Mesenchymal stem cell (in vitro differentiated cells and primary cell): ENCODE measurements at regions not wholly inside any gene's neighbourhood (a gene's known extent, or its start where the extent isn't known, plus 50 kb on each side); places are given as distances from the start of the nearest gene placed in this dataset.

Experiments used
- DNase-seq: peaks from one replicate; pipeline ENCODE4 v3.0.0-alpha.2; 2013
- H2AFZ ChIP-seq: one replicate; pipeline ENCODE4 v1.6.1; 2013; ENCODE audit warnings: low read depth, mild to moderate bottlenecking, control low read depth, inconsistent platforms, low read length, moderate library complexity
- H2AK5ac ChIP-seq: 2 replicates; pipeline ENCODE4 v1.6.1; 2013; ENCODE audit warnings: low read length, moderate library complexity, mild to moderate bottlenecking, inconsistent platforms; ENCODE audit not compliant: severe bottlenecking
- H2BK120ac ChIP-seq: one replicate; pipeline ENCODE4 v1.6.1; 2013; ENCODE audit warnings: low read depth, mild to moderate bottlenecking, inconsistent platforms, low read length, moderate library complexity
- H2BK12ac ChIP-seq, 2 experiments: one replicate each; pipeline ENCODE4 v1.6.1; 2013; ENCODE audit warnings: inconsistent platforms in 2 of 2, low read length in 2 of 2, mild to moderate bottlenecking in 2 of 2, moderate library complexity in 2 of 2, control low read depth in 1 of 2
- H2BK15ac ChIP-seq: one replicate; pipeline ENCODE4 v1.6.1; 2013; ENCODE audit warnings: mild to moderate bottlenecking, low read depth, inconsistent platforms; ENCODE audit not compliant: poor library complexity, severe bottlenecking
- H2BK5ac ChIP-seq: 2 replicates; pipeline ENCODE4 v1.6.1; 2013; ENCODE audit warnings: low read depth, mild to moderate bottlenecking, low read length, control low read depth, inconsistent platforms; ENCODE audit not compliant: poor library complexity, severe bottlenecking
- H3K14ac ChIP-seq, 2 experiments: one replicate each; pipeline ENCODE4 v1.6.1; 2013; ENCODE audit warnings: inconsistent platforms in 2 of 2, low read length in 2 of 2, control low read depth in 1 of 2, mild to moderate bottlenecking in 1 of 2, moderate library complexity in 1 of 2
- H3K18ac ChIP-seq, 2 experiments: one replicate each; pipeline ENCODE4 v1.6.1; 2013; ENCODE audit warnings: inconsistent platforms in 2 of 2, low read length in 2 of 2, control low read depth in 1 of 2, low read depth in 1 of 2, mild to moderate bottlenecking in 1 of 2
- H3K23ac ChIP-seq, 2 experiments: one replicate each; pipeline ENCODE4 v1.6.1; 2013; ENCODE audit warnings: inconsistent platforms in 2 of 2, low read length in 2 of 2, mild to moderate bottlenecking in 2 of 2, moderate library complexity in 2 of 2, control low read depth in 1 of 2
- H3K27ac ChIP-seq: 2 replicates; pipeline ENCODE4 v1.5.1; 2013; ENCODE audit warnings: mild to moderate bottlenecking, moderate library complexity, low read length, control low read depth, inconsistent platforms; ENCODE audit not compliant: poor library complexity, severe bottlenecking
- H3K27me3 ChIP-seq, 2 experiments: 2 replicates each; pipeline versions ENCODE4 v1.6.1 to v1.7.0; 2013; ENCODE audit warnings: low read length in 2 of 2, mild to moderate bottlenecking in 2 of 2, moderate library complexity in 2 of 2, control low read depth in 1 of 2, inconsistent platforms in 1 of 2; ENCODE audit not compliant: control insufficient read depth in 1 of 2, insufficient read depth in 1 of 2
- H3K36me3 ChIP-seq, 2 experiments: 2 replicates each; pipeline versions ENCODE4 v1.6.1 to v1.7.0; 2013; ENCODE audit warnings: low read length in 2 of 2, control low read depth in 1 of 2, inconsistent platforms in 1 of 2, low read depth in 1 of 2, mild to moderate bottlenecking in 1 of 2; ENCODE audit not compliant: insufficient read depth in 2 of 2, control insufficient read depth in 1 of 2
- H3K4ac ChIP-seq, 2 experiments: one replicate each; pipeline ENCODE4 v1.6.1; 2013; ENCODE audit warnings: inconsistent platforms in 2 of 2, low read length in 2 of 2, mild to moderate bottlenecking in 2 of 2, moderate library complexity in 2 of 2, control low read depth in 1 of 2, low read depth in 1 of 2
- H3K4me1 ChIP-seq: 2 replicates; pipeline ENCODE4 v1.6.1; 2013; ENCODE audit warnings: low read depth, low read length, control low read depth; ENCODE audit not compliant: control insufficient read depth, insufficient read depth
- H3K4me2 ChIP-seq: 2 replicates; pipeline ENCODE4 v1.6.1; 2013; ENCODE audit warnings: low read length, mild to moderate bottlenecking, inconsistent platforms; ENCODE audit not compliant: poor library complexity, severe bottlenecking
- H3K4me3 ChIP-seq, 2 experiments: 2 replicates each; pipeline versions ENCODE4 v1.5.1 to v1.7.0; 2013; ENCODE audit warnings: low read length in 2 of 2, mild to moderate bottlenecking in 2 of 2, control low read depth in 1 of 2, low read depth in 1 of 2; ENCODE audit not compliant: insufficient read depth in 1 of 2
- H3K79me1 ChIP-seq: replicated peaks from 2 replicates; pipeline ENCODE4 v1.6.1; 2013; ENCODE audit warnings: mild to moderate bottlenecking, control low read depth, low read length, inconsistent platforms; ENCODE audit not compliant: poor library complexity, severe bottlenecking
- H3K9ac ChIP-seq: 2 replicates; pipeline ENCODE4 v1.7.0; 2013; ENCODE audit warnings: mild to moderate bottlenecking, low read length, moderate library complexity
- H3K9me3 ChIP-seq: 2 replicates; pipeline ENCODE4 v1.7.0; 2013; ENCODE audit warnings: mild to moderate bottlenecking, low read length; ENCODE audit not compliant: control insufficient read depth
- H4K8ac ChIP-seq: one replicate; pipeline ENCODE4 v1.6.1; 2013; ENCODE audit warnings: inconsistent platforms, mild to moderate bottlenecking, low read length, moderate library complexity
- H4K91ac ChIP-seq: one replicate; pipeline ENCODE4 v1.6.1; 2013; ENCODE audit warnings: mild to moderate bottlenecking, low read length, inconsistent platforms
- WGBS: methylation state at CpG from one replicate; pipeline ENCODE4 v1.1.7; 2013; ENCODE audit warnings: mixed read lengths; 5-methylcytosine and 5-hydroxymethylcytosine counted together

GRCh38 chr13:61824168-61824567 is 408.5 kb upstream of the PCDH20 start:
- Histone ChIP-seq H3K27ac (no peak overlapping the region), H3K23ac (no peak overlapping the region), H2BK5ac (no peak overlapping the region), H2BK15ac (no peak overlapping the region), H2AK5ac (no peak overlapping the region), H3K4ac (no peak overlapping the region), H3K79me1 (no peaks in the 10 kb centered on the region), H3K14ac (no peak overlapping the region), H3K4me3 (no peak overlapping the region), H2BK120ac (no peak overlapping the region), H3K18ac (no peak overlapping the region), H2AFZ (no peak overlapping the region), H2BK12ac (no peak overlapping the region), H3K27me3 (no peaks in the 10 kb centered on the region), H4K8ac (no peak overlapping the region), H3K36me3 (no peaks in the 10 kb centered on the region), H3K4me1 (no peaks in the 10 kb centered on the region), H3K9ac (no peak overlapping the region), H3K9me3 (peaks cover 3% of the 10 kb centered on the region), H4K91ac (no peak overlapping the region), H3K4me2 (no peak overlapping the region)
- no peak for DNase-seq
- no CpG with 5 or more reads among the region's 1 CpG for WGBS

- H3K4me3 ChIP-seq, result no peak overlapping the region
- no peak overlapping the region for H3K27ac ChIP-seq
- no peak overlapping the region for H2BK120ac ChIP-seq
- 79% methylated on average over 2 of the region's 3 CpGs for WGBS
- H4K91ac ChIP-seq, result no peak overlapping the region
- H3K36me3 ChIP-seq, result no peaks in the 10 kb centered on the region
- no peak overlapping the region for H2BK5ac ChIP-seq
- no peak overlapping the region for H2AK5ac ChIP-seq
- H3K9ac ChIP-seq, result no peak overlapping the region
- no peak overlapping the region for H3K4me2 ChIP-seq
- no peaks in the 10 kb centered on the region for H3K27me3 ChIP-seq
- H3K18ac ChIP-seq, result no peak overlapping the region
- no peak overlapping the region for H2BK12ac ChIP-seq
- H2BK15ac ChIP-seq, result no peak overlapping the region
- DNase-seq, result no peak
- no peaks in the 10 kb centered on the region for H3K4me1 ChIP-seq
- no peak overlapping the region for H3K4ac ChIP-seq
- H3K14ac ChIP-seq, result no peak overlapping the region
- no peak overlapping the region for H3K23ac ChIP-seq
- peaks cover 3% of the 10 kb centered on the region for H3K9me3 ChIP-seq
- no peak overlapping the region for H2AFZ ChIP-seq
- no peak overlapping the region for H4K8ac ChIP-seq
- no peaks in the 10 kb centered on the region for H3K79me1 ChIP-seq
Observed at GRCh38 chr13:61812286-61812685, 396.6 kb upstream of the PCDH20 start.

DNA sequence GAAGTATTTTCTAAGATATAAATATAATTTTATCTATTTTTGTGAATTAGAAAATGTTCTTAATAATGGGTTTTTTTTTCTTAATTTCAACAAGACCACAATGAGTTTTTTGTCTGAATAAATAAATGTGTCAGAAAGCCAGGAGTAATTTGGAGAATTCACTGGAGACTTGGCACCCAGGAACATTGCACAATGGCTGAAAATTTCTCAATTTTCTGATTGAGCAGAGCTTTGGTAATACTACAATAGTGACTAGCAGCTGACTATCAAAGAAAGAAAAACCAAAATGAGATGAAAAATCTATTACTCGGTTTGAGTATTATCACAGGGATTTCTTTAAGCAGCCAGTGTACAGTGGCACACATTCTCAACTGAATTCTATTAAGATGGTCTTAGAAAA is 394.4 kb upstream of the PCDH20 start:
- Histone ChIP-seq H2BK120ac (no peak overlapping the region), H3K27ac (no peak overlapping the region), H2AK5ac (no peak overlapping the region), H3K9ac (no peak overlapping the region), H3K9me3 (peaks cover 3% of the 10 kb centered on the region), H3K23ac (no peak overlapping the region), H2BK5ac (no peak overlapping the region), H3K36me3 (no peaks in the 10 kb centered on the region), H4K91ac (no peak overlapping the region), H2AFZ (no peak overlapping the region), H3K4me1 (no peaks in the 10 kb centered on the region), H3K4me3 (no peak overlapping the region), H3K14ac (no peak overlapping the region), H3K79me1 (no peaks in the 10 kb centered on the region), H3K4me2 (no peak overlapping the region), H4K8ac (no peak overlapping the region), H2BK12ac (no peak overlapping the region), H3K18ac (no peak overlapping the region), H3K27me3 (no peaks in the 10 kb centered on the region), H3K4ac (no peak overlapping the region), H2BK15ac (no peak overlapping the region)
- DNase-seq, result no peak
- 80% methylated on average over 1 of the region's 1 CpG for WGBS

GRCh38 chr13:61797397-61797796 is 381.7 kb upstream of the PCDH20 start:
- Histone ChIP-seq H2BK5ac (no peak overlapping the region), H3K14ac (no peak overlapping the region), H3K9ac (no peak overlapping the region), H3K79me1 (no peaks in the 10 kb centered on the region), H3K18ac (no peak overlapping the region), H3K4me1 (no peaks in the 10 kb centered on the region), H3K27me3 (no peaks in the 10 kb centered on the region), H3K36me3 (no peaks in the 10 kb centered on the region), H2BK12ac (no peak overlapping the region), H2AK5ac (no peak overlapping the region), H4K8ac (no peak overlapping the region), H4K91ac (no peak overlapping the region), H2BK120ac (no peak overlapping the region), H2AFZ (no peak overlapping the region), H3K4me3 (no peak overlapping the region), H3K4ac (no peak overlapping the region), H3K4me2 (no peak overlapping the region), H3K23ac (no peak overlapping the region), H3K27ac (no peak overlapping the region), H3K9me3 (no peaks in the 10 kb centered on the region), H2BK15ac (no peak overlapping the region)
- DNase-seq, result no peak
- WGBS, result no CpG with 5 or more reads among the region's 1 CpG
